ENCODE measurements at regions not wholly inside any gene's neighbourhood (a gene's known extent, or its start where the extent isn't known, plus 50 kb on each side); places are given as distances from the start of the nearest gene placed in this dataset.

DNA sequence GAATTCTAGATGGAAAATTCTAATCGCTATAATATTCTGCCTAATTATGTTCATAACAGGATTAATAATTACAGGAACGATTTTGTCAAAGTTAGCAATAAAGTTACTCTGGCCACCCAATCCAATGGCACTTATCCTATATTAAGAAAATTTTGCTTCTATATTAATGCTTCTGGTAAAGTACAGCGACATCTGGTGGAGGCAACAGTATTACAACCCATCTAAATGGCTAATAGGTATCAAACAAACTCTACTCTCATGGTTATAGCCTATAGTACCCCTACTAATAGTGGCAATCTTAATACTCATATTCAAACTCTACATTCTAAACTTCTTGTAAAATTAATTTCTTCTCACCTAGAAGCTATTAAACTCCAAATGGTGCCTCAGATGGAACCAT, 1084.7 kb upstream of the LRRTM1 start:
- TF ChIP-seq, protein P1, sequence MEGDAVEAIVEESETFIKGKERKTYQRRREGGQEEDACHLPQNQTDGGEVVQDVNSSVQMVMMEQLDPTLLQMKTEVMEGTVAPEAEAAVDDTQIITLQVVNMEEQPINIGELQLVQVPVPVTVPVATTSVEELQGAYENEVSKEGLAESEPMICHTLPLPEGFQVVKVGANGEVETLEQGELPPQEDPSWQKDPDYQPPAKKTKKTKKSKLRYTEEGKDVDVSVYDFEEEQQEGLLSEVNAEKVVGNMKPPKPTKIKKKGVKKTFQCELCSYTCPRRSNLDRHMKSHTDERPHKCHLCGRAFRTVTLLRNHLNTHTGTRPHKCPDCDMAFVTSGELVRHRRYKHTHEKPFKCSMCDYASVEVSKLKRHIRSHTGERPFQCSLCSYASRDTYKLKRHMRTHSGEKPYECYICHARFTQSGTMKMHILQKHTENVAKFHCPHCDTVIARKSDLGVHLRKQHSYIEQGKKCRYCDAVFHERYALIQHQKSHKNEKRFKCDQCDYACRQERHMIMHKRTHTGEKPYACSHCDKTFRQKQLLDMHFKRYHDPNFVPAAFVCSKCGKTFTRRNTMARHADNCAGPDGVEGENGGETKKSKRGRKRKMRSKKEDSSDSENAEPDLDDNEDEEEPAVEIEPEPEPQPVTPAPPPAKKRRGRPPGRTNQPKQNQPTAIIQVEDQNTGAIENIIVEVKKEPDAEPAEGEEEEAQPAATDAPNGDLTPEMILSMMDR (IDR thresholded peaks at IDR 0.05), result no peak
- TF ChIP-seq POLR2A (IDR thresholded peaks at IDR 0.05), result no peak
- no peak for TF ChIP-seq EP300 (IDR thresholded peaks at IDR 0.05)

Measured in ovary (tissue), 3 donors.